Brain microvascular endothelial cell (primary cell): ENCODE measurements at regions not wholly inside any gene's neighbourhood (a gene's known extent, or its start where the extent isn't known, plus 50 kb on each side); places are given as distances from the start of the nearest gene placed in this dataset.
A peak's percentile ranks its signal among the peaks of the same experiment; 100 is the strongest.

Experiments
- DNase-seq: peaks from one replicate; pipeline ENCODE4 v3.0.0-alpha.2; 2020
- H3K27ac ChIP-seq: fragments of 250-450 bp; sonication (Bioruptor Pico); 2 replicates; pipeline ENCODE4 v1.5.1; 2020; ENCODE audit warnings: mild to moderate bottlenecking, moderate library complexity
- H3K27me3 ChIP-seq: fragments of 250-450 bp; sonication (Bioruptor Pico); replicated peaks from 2 replicates; pipeline ENCODE4 v1.5.1; 2020; ENCODE audit warnings: mild to moderate bottlenecking
- H3K36me3 ChIP-seq: fragments of 250-450 bp; sonication (Bioruptor Pico); replicated peaks from 2 replicates; pipeline ENCODE4 v1.5.1; 2020; ENCODE audit warnings: mild to moderate bottlenecking
- H3K4me3 ChIP-seq: 2 replicates; pipeline ENCODE4 v1.5.1; 2011; ENCODE audit warnings: low read depth, mild to moderate bottlenecking, control low read depth, low read length, moderate library complexity
- CTCF ChIP-seq: IDR thresholded peaks from 2 replicates; pipeline ENCODE4 v1.5.1; 2011; ENCODE audit warnings: low read depth, mild to moderate bottlenecking, moderate library complexity, low read length, control low read depth, inconsistent platforms; ENCODE audit errors: missing control alignments
- in situ Hi-C: cut with HindIII; loops from 2 replicates; pipeline ENCODE4 v1.10.0; 2017; ENCODE audit warnings: low sequenced_read_pairs, low pct_ligation_motif_present

- no peak for TF ChIP-seq CTCF
- no peak for DNase-seq
- Histone ChIP-seq H3K27me3 (no peaks in the 10 kb centered on the region), H3K4me3 (no peak overlapping the region), H3K27ac (no peak overlapping the region), H3K36me3 (no peaks in the 10 kb centered on the region)
- in situ Hi-C loops = loop anchor here (25.0 kb wide), 1 partner anchor 102 kb away; no protein-coding TSS in a partner anchor
Measured at GRCh38 chr3:43863966-43864933, 173.5 kb downstream of the ABHD5 start.

DNA sequence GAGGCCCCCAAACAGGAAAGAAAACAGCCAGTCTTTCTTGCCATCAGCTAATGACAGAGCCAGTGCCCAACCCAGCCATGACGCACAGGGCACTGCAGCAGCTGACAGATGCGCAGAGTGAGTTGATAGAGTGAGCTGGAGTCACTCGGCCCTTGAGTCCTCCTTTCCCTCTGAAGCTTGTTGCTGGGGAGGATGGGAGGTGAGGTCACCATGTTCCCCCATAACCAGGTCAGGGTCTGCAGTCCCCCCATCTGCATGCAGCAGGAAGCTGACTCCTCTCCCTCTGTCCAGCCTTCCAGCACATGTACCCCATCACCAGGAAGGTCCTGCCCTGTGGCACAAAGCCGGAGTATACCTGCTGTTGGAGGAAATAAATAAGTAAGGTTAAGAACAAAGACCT lies 174.6 kb downstream of the ABHD5 start:
- Histone ChIP-seq H3K36me3 (no peaks in the 10 kb centered on the region), H3K27me3 (no peaks in the 10 kb centered on the region), H3K4me3 (no peak overlapping the region), H3K27ac (no peak overlapping the region)
- TF ChIP-seq CTCF = no peak
- in situ Hi-C loops = loop anchor here (25.0 kb wide), 1 partner anchor 103 kb away; no protein-coding TSS in a partner anchor
- DNase-seq = no peak

DNA sequence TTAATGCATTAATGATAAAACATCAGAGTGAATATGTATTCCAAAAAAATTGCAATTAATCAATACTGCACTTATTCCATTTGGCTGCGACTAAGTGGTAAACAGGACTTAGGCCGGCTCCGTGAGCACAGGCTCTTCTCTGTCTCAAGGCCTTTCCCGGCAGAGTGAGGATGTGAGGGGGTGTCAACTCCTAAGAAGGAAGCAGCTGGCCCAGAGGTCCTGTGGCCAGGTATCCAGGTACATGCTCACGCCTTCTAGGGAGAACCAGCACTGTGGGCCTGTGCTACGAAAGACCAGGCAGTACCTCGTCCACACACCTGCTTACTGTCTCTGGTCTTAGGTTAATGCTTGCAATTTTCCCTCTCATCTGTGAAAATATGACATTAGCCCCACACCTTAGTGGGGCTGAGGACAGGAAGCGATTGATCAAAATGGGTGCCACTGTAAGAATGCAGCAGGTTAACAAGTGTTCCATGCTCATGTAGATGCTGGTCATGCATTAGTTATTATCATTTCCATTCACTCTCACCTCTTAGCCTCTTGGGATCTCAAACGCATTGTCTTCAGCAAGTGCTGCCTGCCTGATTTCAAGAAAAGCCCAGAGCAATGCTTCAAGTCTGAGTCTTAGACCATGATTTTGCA lies 175.3 kb downstream of the ABHD5 start:
- no peaks in the 10 kb centered on the region for H3K27me3 ChIP-seq
- peak overlapping the region; percentile 22 for H3K27ac ChIP-seq
- in situ Hi-C loops = loop anchor here (25.0 kb wide), 1 partner anchor 104 kb away; no protein-coding TSS in a partner anchor
- H3K36me3 ChIP-seq = no peaks in the 10 kb centered on the region
- DNase-seq = no peak
- H3K4me3 ChIP-seq = no peak overlapping the region
- no peak for TF ChIP-seq CTCF

DNA sequence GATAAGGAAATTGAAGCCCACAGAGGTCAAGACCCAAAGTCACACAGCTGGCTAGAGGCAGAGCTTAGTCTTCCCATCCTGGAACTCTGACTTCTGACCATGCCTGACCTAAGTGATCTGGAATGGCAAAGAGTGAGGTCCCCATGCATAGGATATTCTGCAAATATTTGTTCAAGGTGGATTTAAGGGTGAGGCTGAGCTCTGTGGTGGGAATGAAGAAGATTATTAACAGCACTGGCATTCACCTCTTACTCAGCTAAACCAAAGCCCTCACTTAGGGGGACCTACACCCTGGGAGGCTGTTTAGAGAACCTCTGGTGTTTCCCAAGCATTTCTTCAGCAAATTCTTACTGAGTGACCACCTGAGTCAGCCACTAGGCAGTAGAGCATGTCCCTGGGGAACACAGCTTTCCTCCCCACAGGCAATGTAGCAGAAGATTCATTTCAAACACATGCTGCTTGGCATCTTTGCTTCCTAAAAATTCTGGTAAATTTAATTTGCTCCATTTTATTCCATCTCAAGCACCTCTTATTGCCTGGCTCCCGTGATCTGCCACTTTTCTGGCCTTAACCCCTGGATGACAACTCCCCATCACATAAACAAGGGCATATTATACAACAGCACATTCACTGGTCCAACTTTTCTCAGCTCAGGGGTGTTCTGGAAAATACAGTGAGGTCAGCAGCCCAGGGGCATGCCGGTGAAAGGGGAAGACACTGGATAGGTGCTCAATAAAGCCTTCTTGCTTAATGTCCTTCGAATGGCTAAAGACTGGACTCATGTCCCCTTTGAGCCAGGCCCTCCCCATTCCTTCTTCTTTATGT lies 176.0 kb downstream of the ABHD5 start:
- no peaks in the 10 kb centered on the region for H3K36me3 ChIP-seq
- peak; percentile 88 for DNase-seq
- in situ Hi-C loops = loop anchor here (25.0 kb wide), 1 partner anchor 104 kb away; no protein-coding TSS in a partner anchor
- no peaks in the 10 kb centered on the region for H3K27me3 ChIP-seq
- H3K4me3 ChIP-seq = no peak overlapping the region
- TF ChIP-seq CTCF = no peak
- peak overlapping the region; percentile 22 for H3K27ac ChIP-seq

GRCh38 chr3:43867436-43868072 lies 176.8 kb downstream of the ABHD5 start:
- peak overlapping the region; percentile 17 for H3K27ac ChIP-seq
- peak; percentile 44 for DNase-seq
- in situ Hi-C loops = loop anchor here (25.0 kb wide), 1 partner anchor 105 kb away; no protein-coding TSS in a partner anchor
- H3K36me3 ChIP-seq = no peaks in the 10 kb centered on the region
- TF ChIP-seq CTCF = no peak
- no peak overlapping the region for H3K4me3 ChIP-seq
- H3K27me3 ChIP-seq = no peaks in the 10 kb centered on the region
